ENCODE measurements at regions not wholly inside any gene's neighbourhood (a gene's known extent, or its start where the extent isn't known, plus 50 kb on each side); places are given as distances from the start of the nearest gene placed in this dataset.

DNA sequence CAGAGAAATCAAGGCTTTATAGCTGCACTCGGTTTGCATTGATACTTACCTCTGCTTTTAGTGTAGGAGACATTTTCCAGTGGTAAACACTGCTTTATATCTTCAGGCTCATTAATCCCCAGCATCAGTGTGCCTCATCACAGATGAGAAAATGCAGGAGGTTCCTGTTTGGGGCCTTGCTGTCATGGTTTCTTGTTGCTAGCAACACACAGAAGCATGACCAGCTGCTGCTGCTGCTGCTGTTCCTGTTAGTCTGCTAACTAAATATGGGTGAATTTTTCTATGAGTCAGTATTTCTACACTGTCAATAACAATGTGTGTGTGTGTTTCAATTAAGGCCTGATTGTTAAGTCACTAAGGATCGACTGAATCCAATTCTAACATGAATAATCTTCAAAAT is 85.8 kb upstream of the RGS1 start:
- TF ChIP-seq, protein P1, sequence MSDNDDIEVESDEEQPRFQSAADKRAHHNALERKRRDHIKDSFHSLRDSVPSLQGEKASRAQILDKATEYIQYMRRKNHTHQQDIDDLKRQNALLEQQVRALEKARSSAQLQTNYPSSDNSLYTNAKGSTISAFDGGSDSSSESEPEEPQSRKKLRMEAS (CRISPR knock-in tag; IDR thresholded peaks at IDR 0.05), result no peak
- no peak for TF ChIP-seq JUN (CRISPR knock-in tag; IDR thresholded peaks at IDR 0.05)
- TF ChIP-seq HMGA2 (CRISPR knock-in tag; IDR thresholded peaks at IDR 0.05), result no peak
- TF ChIP-seq, protein P2, sequence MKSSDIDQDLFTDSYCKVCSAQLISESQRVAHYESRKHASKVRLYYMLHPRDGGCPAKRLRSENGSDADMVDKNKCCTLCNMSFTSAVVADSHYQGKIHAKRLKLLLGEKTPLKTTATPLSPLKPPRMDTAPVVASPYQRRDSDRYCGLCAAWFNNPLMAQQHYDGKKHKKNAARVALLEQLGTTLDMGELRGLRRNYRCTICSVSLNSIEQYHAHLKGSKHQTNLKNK (CRISPR knock-in tag; IDR thresholded peaks at IDR 0.05), result no peak
- TF ChIP-seq, protein P3, sequence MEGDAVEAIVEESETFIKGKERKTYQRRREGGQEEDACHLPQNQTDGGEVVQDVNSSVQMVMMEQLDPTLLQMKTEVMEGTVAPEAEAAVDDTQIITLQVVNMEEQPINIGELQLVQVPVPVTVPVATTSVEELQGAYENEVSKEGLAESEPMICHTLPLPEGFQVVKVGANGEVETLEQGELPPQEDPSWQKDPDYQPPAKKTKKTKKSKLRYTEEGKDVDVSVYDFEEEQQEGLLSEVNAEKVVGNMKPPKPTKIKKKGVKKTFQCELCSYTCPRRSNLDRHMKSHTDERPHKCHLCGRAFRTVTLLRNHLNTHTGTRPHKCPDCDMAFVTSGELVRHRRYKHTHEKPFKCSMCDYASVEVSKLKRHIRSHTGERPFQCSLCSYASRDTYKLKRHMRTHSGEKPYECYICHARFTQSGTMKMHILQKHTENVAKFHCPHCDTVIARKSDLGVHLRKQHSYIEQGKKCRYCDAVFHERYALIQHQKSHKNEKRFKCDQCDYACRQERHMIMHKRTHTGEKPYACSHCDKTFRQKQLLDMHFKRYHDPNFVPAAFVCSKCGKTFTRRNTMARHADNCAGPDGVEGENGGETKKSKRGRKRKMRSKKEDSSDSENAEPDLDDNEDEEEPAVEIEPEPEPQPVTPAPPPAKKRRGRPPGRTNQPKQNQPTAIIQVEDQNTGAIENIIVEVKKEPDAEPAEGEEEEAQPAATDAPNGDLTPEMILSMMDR (IDR thresholded peaks at IDR 0.05), result no peak
- no peak for TF ChIP-seq ZNF423 (CRISPR knock-in tag; IDR thresholded peaks at IDR 0.05)
- TF ChIP-seq ZNF263 (CRISPR knock-in tag; IDR thresholded peaks at IDR 0.05; ENCODE audit: low read depth), result no peak
- TF ChIP-seq, protein P4, sequence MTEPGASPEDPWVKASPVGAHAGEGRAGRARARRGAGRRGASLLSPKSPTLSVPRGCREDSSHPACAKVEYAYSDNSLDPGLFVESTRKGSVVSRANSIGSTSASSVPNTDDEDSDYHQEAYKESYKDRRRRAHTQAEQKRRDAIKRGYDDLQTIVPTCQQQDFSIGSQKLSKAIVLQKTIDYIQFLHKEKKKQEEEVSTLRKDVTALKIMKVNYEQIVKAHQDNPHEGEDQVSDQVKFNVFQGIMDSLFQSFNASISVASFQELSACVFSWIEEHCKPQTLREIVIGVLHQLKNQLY (CRISPR knock-in tag; IDR thresholded peaks at IDR 0.05), result no peak
- TF ChIP-seq NFE2L1 (CRISPR knock-in tag; IDR thresholded peaks at IDR 0.05), result no peak
- no peak for TF ChIP-seq MYBL2 (CRISPR knock-in tag; IDR thresholded peaks at IDR 0.05)
- TF ChIP-seq, protein P5, sequence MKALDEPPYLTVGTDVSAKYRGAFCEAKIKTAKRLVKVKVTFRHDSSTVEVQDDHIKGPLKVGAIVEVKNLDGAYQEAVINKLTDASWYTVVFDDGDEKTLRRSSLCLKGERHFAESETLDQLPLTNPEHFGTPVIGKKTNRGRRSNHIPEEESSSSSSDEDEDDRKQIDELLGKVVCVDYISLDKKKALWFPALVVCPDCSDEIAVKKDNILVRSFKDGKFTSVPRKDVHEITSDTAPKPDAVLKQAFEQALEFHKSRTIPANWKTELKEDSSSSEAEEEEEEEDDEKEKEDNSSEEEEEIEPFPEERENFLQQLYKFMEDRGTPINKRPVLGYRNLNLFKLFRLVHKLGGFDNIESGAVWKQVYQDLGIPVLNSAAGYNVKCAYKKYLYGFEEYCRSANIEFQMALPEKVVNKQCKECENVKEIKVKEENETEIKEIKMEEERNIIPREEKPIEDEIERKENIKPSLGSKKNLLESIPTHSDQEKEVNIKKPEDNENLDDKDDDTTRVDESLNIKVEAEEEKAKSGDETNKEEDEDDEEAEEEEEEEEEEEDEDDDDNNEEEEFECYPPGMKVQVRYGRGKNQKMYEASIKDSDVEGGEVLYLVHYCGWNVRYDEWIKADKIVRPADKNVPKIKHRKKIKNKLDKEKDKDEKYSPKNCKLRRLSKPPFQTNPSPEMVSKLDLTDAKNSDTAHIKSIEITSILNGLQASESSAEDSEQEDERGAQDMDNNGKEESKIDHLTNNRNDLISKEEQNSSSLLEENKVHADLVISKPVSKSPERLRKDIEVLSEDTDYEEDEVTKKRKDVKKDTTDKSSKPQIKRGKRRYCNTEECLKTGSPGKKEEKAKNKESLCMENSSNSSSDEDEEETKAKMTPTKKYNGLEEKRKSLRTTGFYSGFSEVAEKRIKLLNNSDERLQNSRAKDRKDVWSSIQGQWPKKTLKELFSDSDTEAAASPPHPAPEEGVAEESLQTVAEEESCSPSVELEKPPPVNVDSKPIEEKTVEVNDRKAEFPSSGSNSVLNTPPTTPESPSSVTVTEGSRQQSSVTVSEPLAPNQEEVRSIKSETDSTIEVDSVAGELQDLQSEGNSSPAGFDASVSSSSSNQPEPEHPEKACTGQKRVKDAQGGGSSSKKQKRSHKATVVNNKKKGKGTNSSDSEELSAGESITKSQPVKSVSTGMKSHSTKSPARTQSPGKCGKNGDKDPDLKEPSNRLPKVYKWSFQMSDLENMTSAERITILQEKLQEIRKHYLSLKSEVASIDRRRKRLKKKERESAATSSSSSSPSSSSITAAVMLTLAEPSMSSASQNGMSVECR (CRISPR knock-in tag; IDR thresholded peaks at IDR 0.05; ENCODE audit: borderline replicate concordance), result no peak

Data from WTC11 (cell line).